H1 (cell line): ENCODE measurements at regions not wholly inside any gene's neighbourhood (a gene's known extent, or its start where the extent isn't known, plus 50 kb on each side); places are given as distances from the start of the nearest gene placed in this dataset.

Experiments used
- CTCF ChIA-PET: fragments of 300-600 bp; sonication (Branson Sonifier 250); formaldehyde crosslinking; loops from one replicate; lab custom pipeline; 2021; ENCODE audit not compliant: partially characterized antibody; lab: Charles Lee
- POLR2A ChIA-PET: fragments of 300-600 bp; sonication (Branson Sonifier 250); formaldehyde crosslinking; loops from one replicate; lab custom pipeline; 2021; ENCODE audit warnings: inconsistent platforms; ENCODE audit not compliant: partially characterized antibody; lab: Charles Lee
- DNase-seq, 2 experiments: peaks; one replicate each; pipeline versions ENCODE4 v3.0.0 to v3.0.0-alpha.2; 2010 to 2022; ENCODE audit warnings: low spot score in 2 of 2, low read depth in 1 of 2, mixed read lengths in 1 of 2
- FAIRE-seq: peaks from 2 replicates; lab custom pipeline; 2011; peaks lifted over from hg19 to GRCh38; lab: Jason Lieb, UNC
- H2AFZ ChIP-seq: 2 replicates; pipeline ENCODE4 v1.8.1; 2012; ENCODE audit warnings: low read length, inconsistent platforms
- H2AK5ac ChIP-seq: 2 replicates; pipeline ENCODE4 v1.6.1; 2013; ENCODE audit warnings: low read depth, low read length
- H2BK120ac ChIP-seq: replicated peaks from 2 replicates; pipeline ENCODE3; 2013; ENCODE audit warnings: low read depth, low read length, inconsistent platforms
- H2BK12ac ChIP-seq: 2 replicates; pipeline ENCODE4 v1.6.1; 2013; ENCODE audit warnings: low read depth, low read length
- H2BK15ac ChIP-seq: 2 replicates; pipeline ENCODE4 v1.6.1; 2013; ENCODE audit warnings: low read length
- H2BK20ac ChIP-seq: 2 replicates; pipeline ENCODE4 v1.6.1; 2013; ENCODE audit warnings: low read length
- H2BK5ac ChIP-seq: 2 replicates; pipeline ENCODE4 v1.6.1; 2013; ENCODE audit warnings: low read depth, low read length
- H3K14ac ChIP-seq: 2 replicates; pipeline ENCODE4 v1.6.1; 2013; ENCODE audit warnings: inconsistent platforms; ENCODE audit not compliant: insufficient read length
- H3K18ac ChIP-seq: 2 replicates; pipeline ENCODE4 v1.6.1; 2013; ENCODE audit warnings: low read length; ENCODE audit errors: extremely low read depth
- H3K23ac ChIP-seq: 2 replicates; pipeline ENCODE4 v1.6.1; 2013; ENCODE audit warnings: inconsistent platforms; ENCODE audit not compliant: insufficient read length
- H3K23me2 ChIP-seq: 2 replicates; pipeline ENCODE4 v1.6.1; 2013; ENCODE audit warnings: low read depth, low read length
- H3K27ac ChIP-seq: 2 replicates; pipeline ENCODE4 v1.6.1; 2011; ENCODE audit warnings: low read depth, low read length, inconsistent platforms
- H3K27me3 ChIP-seq, 4 experiments: replicated peaks in 1 of 4; 1 replicate in 1 of 4; 2 replicates in 3 of 4; pipeline versions ENCODE4 v1.6.1 to v1.8.1; 2011 to 2013; ENCODE audit warnings: low read length in 3 of 4, mild to moderate bottlenecking in 3 of 4, inconsistent platforms in 2 of 4, mixed read lengths in 2 of 4, moderate library complexity in 1 of 4; ENCODE audit not compliant: control insufficient read depth in 3 of 4, insufficient read depth in 3 of 4; ENCODE audit errors: extremely low read depth in 1 of 4
- H3K36me3 ChIP-seq, 4 experiments: 2 replicates each; pipeline versions ENCODE4 v1.6.1 to v1.8.1; 2011 to 2013; ENCODE audit warnings: mild to moderate bottlenecking in 4 of 4, low read length in 3 of 4, moderate library complexity in 2 of 4, control low read depth in 1 of 4, inconsistent platforms in 1 of 4; ENCODE audit not compliant: insufficient read depth in 4 of 4, control insufficient read depth in 2 of 4
- H3K4ac ChIP-seq: replicated peaks from 2 replicates; pipeline ENCODE3; 2013; ENCODE audit warnings: low read length, low read depth, mixed read lengths, inconsistent platforms; ENCODE audit not compliant: insufficient read length
- H3K4me1 ChIP-seq, 4 experiments: replicated peaks in 1 of 4; 1 replicate in 1 of 4; 2 replicates in 3 of 4; pipeline versions ENCODE4 v1.6.1 to v1.8.1; 2011 to 2013; ENCODE audit warnings: low read length in 3 of 4, inconsistent platforms in 2 of 4, mixed read lengths in 1 of 4; ENCODE audit not compliant: insufficient read depth in 4 of 4, control insufficient read depth in 3 of 4
- H3K4me2 ChIP-seq, 2 experiments: 2 replicates each; pipeline versions ENCODE4 v1.6.1 to v1.8.1; 2011 to 2013; ENCODE audit warnings: low read depth in 2 of 2, low read length in 2 of 2, control low read depth in 1 of 2, inconsistent platforms in 1 of 2, mild to moderate bottlenecking in 1 of 2; ENCODE audit not compliant: insufficient read depth in 1 of 2
- H3K4me3 ChIP-seq, 4 experiments: fragments of 200-600, 300-600 bp in 1 of 4; sonication (generic), shearing (Covaris generic), sonication (Bioruptor Twin) in 1 of 4; 2 replicates each; pipeline versions ENCODE4 v1.5.1 to v1.8.1; 2011 to 2016; ENCODE audit warnings: low read length in 4 of 4, low read depth in 3 of 4, control low read depth in 2 of 4, inconsistent platforms in 2 of 4, mild to moderate bottlenecking in 2 of 4, mixed read lengths in 1 of 4, moderate library complexity in 1 of 4; ENCODE audit not compliant: insufficient read depth in 2 of 4; ENCODE audit errors: extremely low read depth in 1 of 4
- H3K56ac ChIP-seq: replicated peaks from 2 replicates; pipeline ENCODE3; 2013; ENCODE audit warnings: low read depth, mild to moderate bottlenecking, mixed read lengths, low read length, inconsistent platforms; ENCODE audit not compliant: insufficient read length
- H3K79me1 ChIP-seq: 2 replicates; pipeline ENCODE4 v1.6.1; 2013; ENCODE audit warnings: low read depth, low read length, control low read depth
- H3K79me2 ChIP-seq, 2 experiments: 2 replicates each; pipeline versions ENCODE4 v1.6.1 to v1.8.1; 2012 to 2013; ENCODE audit warnings: low read length in 2 of 2, mild to moderate bottlenecking in 2 of 2, inconsistent platforms in 1 of 2; ENCODE audit not compliant: insufficient read depth in 2 of 2, control insufficient read depth in 1 of 2
- H3K9ac ChIP-seq, 4 experiments: replicated peaks in 1 of 4; 1 replicate in 1 of 4; 2 replicates in 3 of 4; pipeline versions ENCODE4 v1.6.1 to v1.8.1; 2011 to 2013; ENCODE audit warnings: low read depth in 3 of 4, low read length in 3 of 4, control low read depth in 2 of 4, mild to moderate bottlenecking in 2 of 4, moderate library complexity in 2 of 4, inconsistent platforms in 1 of 4; ENCODE audit errors: extremely low read depth in 1 of 4
- H3K9me3 ChIP-seq, 2 experiments: 2 replicates each; pipeline versions ENCODE4 v1.6.1 to v1.8.1; 2012 to 2013; ENCODE audit warnings: mild to moderate bottlenecking in 2 of 2, moderate library complexity in 2 of 2, control low read depth in 1 of 2, inconsistent platforms in 1 of 2, low read depth in 1 of 2, low read length in 1 of 2, mixed read lengths in 1 of 2; ENCODE audit not compliant: insufficient read depth in 2 of 2
- H4K20me1 ChIP-seq, 2 experiments: replicated peaks in 1 of 2; 2 replicates each; pipeline versions ENCODE3 to v1.8.1; 2011 to 2013; ENCODE audit warnings: inconsistent platforms in 2 of 2, low read length in 2 of 2, mild to moderate bottlenecking in 1 of 2; ENCODE audit not compliant: insufficient read depth in 2 of 2, control insufficient read depth in 1 of 2
- H4K5ac ChIP-seq: 2 replicates; pipeline ENCODE4 v1.6.1; 2013; ENCODE audit warnings: low read length, low read depth, mixed read lengths, inconsistent platforms; ENCODE audit not compliant: insufficient read length
- H4K8ac ChIP-seq: 2 replicates; pipeline ENCODE4 v1.8.0; 2013; ENCODE audit warnings: mild to moderate bottlenecking, moderate library complexity, low read length, inconsistent platforms; ENCODE audit not compliant: insufficient read depth; ENCODE audit errors: extremely low read depth
- H4K91ac ChIP-seq: replicated peaks from 2 replicates; pipeline ENCODE3; 2013; ENCODE audit warnings: low read length, mixed read lengths, inconsistent platforms; ENCODE audit not compliant: insufficient read length
- ASH2L ChIP-seq: fragments of 200-600, 300-600 bp; sonication (generic); IDR thresholded peaks from one replicate; pipeline ENCODE4 v1.7.1; 2017; ENCODE audit warnings: low read length
- CBX8 ChIP-seq: fragments of 300-800, 300-1000 bp; sonication (generic); IDR thresholded peaks from 2 replicates; pipeline ENCODE4 v1.7.1; 2016; ENCODE audit warnings: low read depth, low read length, borderline replicate concordance
- EP300 ChIP-seq, 2 experiments: IDR thresholded peaks; 1 replicate in 1 of 2; 2 replicates in 1 of 2; pipeline ENCODE4 v1.6.1; 2011 to 2012; ENCODE audit warnings: low read depth in 2 of 2, low read length in 2 of 2, mild to moderate bottlenecking in 2 of 2, borderline replicate concordance in 1 of 2, inconsistent platforms in 1 of 2, moderate library complexity in 1 of 2
- JUN ChIP-seq: IDR thresholded peaks from 2 replicates; pipeline ENCODE4 v1.6.1; 2011; ENCODE audit warnings: low read depth, mild to moderate bottlenecking, improper control_type of control experiment, low read length
- KDM1A ChIP-seq: fragments of 200-600, 300-600 bp; sonication (generic); IDR thresholded peaks from 2 replicates; pipeline ENCODE4 v1.7.1; 2016; ENCODE audit warnings: mild to moderate bottlenecking, low read length, borderline replicate concordance
- KDM4A ChIP-seq: IDR thresholded peaks from one replicate; pipeline ENCODE4 v1.7.1; 2012; ENCODE audit warnings: low read depth, mild to moderate bottlenecking, moderate library complexity, low read length, inconsistent platforms; ENCODE audit not compliant: severe bottlenecking
- POLR2A ChIP-seq, 2 experiments: IDR thresholded peaks; 1 replicate in 1 of 2; 2 replicates in 1 of 2; pipeline ENCODE4 v1.6.1; 2011; ENCODE audit warnings: low read depth in 2 of 2, low read length in 2 of 2, mild to moderate bottlenecking in 2 of 2; ENCODE audit errors: control extremely low read depth in 1 of 2
- POU5F1 ChIP-seq: IDR thresholded peaks from 2 replicates; pipeline ENCODE4 v1.6.1; 2011; ENCODE audit warnings: low read depth, mild to moderate bottlenecking, low read length, moderate library complexity
- RFX5 ChIP-seq: IDR thresholded peaks from 2 replicates; pipeline ENCODE4 v1.6.1; 2011; ENCODE audit warnings: low read depth, low read length, improper control_type of control experiment, borderline replicate concordance
- SP1 ChIP-seq: IDR thresholded peaks from 2 replicates; pipeline ENCODE4 v1.6.1; 2011; ENCODE audit warnings: low read depth, low read length
- SUZ12 ChIP-seq: fragments of 200-600 bp; sonication (generic); IDR thresholded peaks from 2 replicates; pipeline ENCODE4 v1.6.1; 2012; ENCODE audit warnings: mild to moderate bottlenecking, inconsistent platforms, low read length, moderate library complexity, mixed read lengths
- TCF12 ChIP-seq: IDR thresholded peaks from 2 replicates; pipeline ENCODE4 v1.6.1; 2011; ENCODE audit warnings: low read depth, mild to moderate bottlenecking, low read length
- YY1 ChIP-seq: IDR thresholded peaks from 2 replicates; pipeline ENCODE4 v1.6.1; 2011; ENCODE audit warnings: low read depth, mild to moderate bottlenecking, low read length

- Histone ChIP-seq H3K79me1 (no peaks in the 10 kb centered on the region), H2BK120ac (no peak overlapping the region), H3K27me3 (no peaks in the 10 kb centered on the region), H3K27ac (no peak overlapping the region), H3K36me3 (no peaks in the 10 kb centered on the region), H3K14ac (no peak overlapping the region), H3K4me2 (no peak overlapping the region), H4K91ac (no peak overlapping the region), H2AFZ (no peak overlapping the region), H3K4me3 (no peak overlapping the region), H3K4me1 (peaks cover 0 to 4% (median 0%) of the 10 kb centered on the region in 4 experiments; a peak in 1 of 7 replicates), H2BK15ac (no peak overlapping the region), H3K9ac (no peak overlapping the region), H2BK20ac (no peak overlapping the region), H4K5ac (no peak overlapping the region), H2BK5ac (no peak overlapping the region), H2AK5ac (no peak overlapping the region), H3K9me3 (no peaks in the 10 kb centered on the region), H3K56ac (no peak overlapping the region), H4K8ac (no peak overlapping the region), H3K18ac (no peak overlapping the region), H3K79me2 (no peaks in the 10 kb centered on the region), H2BK12ac (no peak overlapping the region), H3K23me2 (no peaks in the 10 kb centered on the region), H3K23ac (no peak overlapping the region), H4K20me1 (no peaks in the 10 kb centered on the region), H3K4ac (no peak overlapping the region)
- no peak for DNase-seq
- TF ChIP-seq ASH2L (no peak), CBX8 (no peak), YY1 (no peak), TCF12 (no peak), SP1 (no peak), KDM4A (no peak), SUZ12 (no peak), EP300 (IDR thresholded peaks at IDR 0.05; ENCODE audit: borderline replicate concordance in 1 of 2, low read depth in 2 of 2, low read length in 2 of 2) (no peak), POLR2A (IDR thresholded peaks at IDR 0.05; ENCODE audit: control extremely low read depth in 1 of 2, low read depth in 2 of 2, low read length in 2 of 2) (no peak), POU5F1 (no peak), RFX5 (no peak), KDM1A (no peak), JUN (no peak)
- no peak for FAIRE-seq
- CTCF ChIA-PET, result no interaction called here
- POLR2A ChIA-PET, result no interaction called here
Measured at GRCh38 chr2:149662556-149662955, 75.0 kb upstream of the MMADHC start.
